ENCODE measurements at regions not wholly inside any gene's neighbourhood (a gene's known extent, or its start where the extent isn't known, plus 50 kb on each side); places are given as distances from the start of the nearest gene placed in this dataset.

- Histone ChIP-seq H3K27ac (no peak overlapping the region), H3K27me3 (peaks cover 23% of the 10 kb centered on the region), H3K9me3 (peaks cover 0 to 18% (median 0%) of the 10 kb centered on the region in 3 donors), H3K4me3 (no peak overlapping the region), H3K36me3 (no peaks in the 10 kb centered on the region), H3K4me1 (no peaks in the 10 kb centered on the region)
- 50 to 62% methylated on average over 5 to 13 of the region's 28 CpGs for WGBS, 2 donors (ENCODE audit: low coverage in 1 of 2)
- ATAC-seq = no peak
- no peak for TF ChIP-seq POLR2AphosphoS5 (IDR thresholded peaks at IDR 0.05)
Observed at GRCh38 chr11:44443836-44444769, 121.4 kb upstream of the CD82 start.

GRCh38 chr11:44444770-44445321 lies 120.6 kb upstream of the CD82 start:
- peaks cover 23% of the 10 kb centered on the region for H3K27me3 ChIP-seq
- no peak overlapping the region for H3K4me3 ChIP-seq
- no peak overlapping the region for H3K27ac ChIP-seq
- TF ChIP-seq CTCF (IDR thresholded peaks at IDR 0.05) (no peak), POLR2A (IDR thresholded peaks at IDR 0.05) (no peak), POLR2AphosphoS5 (IDR thresholded peaks at IDR 0.05) (no peak), EP300 (IDR thresholded peaks at IDR 0.05) (no peak)
- ATAC-seq = no peak
- 47 to 67% methylated on average over 3 of the region's 3 CpGs for WGBS, 2 donors (ENCODE audit: low coverage in 1 of 2)
- peaks cover 0 to 18% (median 0%) of the 10 kb centered on the region in 3 donors for H3K9me3 ChIP-seq
- no peaks in the 10 kb centered on the region for H3K4me1 ChIP-seq
- no peaks in the 10 kb centered on the region for H3K36me3 ChIP-seq

GRCh38 chr11:44445500-44446365 lies 119.7 kb upstream of the CD82 start:
- WGBS, 2 donors (ENCODE audit: low coverage in 1 of 2) = 53 to 70% methylated on average over 3 to 9 of the region's 9 CpGs
- H3K9me3 ChIP-seq = peaks cover 0 to 16% (median 0%) of the 10 kb centered on the region in 3 donors
- no peak for ATAC-seq
- no peaks in the 10 kb centered on the region for H3K36me3 ChIP-seq
- TF ChIP-seq POLR2AphosphoS5 (IDR thresholded peaks at IDR 0.05) = no peak
- no peak for TF ChIP-seq CTCF (IDR thresholded peaks at IDR 0.05)
- TF ChIP-seq EP300 (IDR thresholded peaks at IDR 0.05) = no peak
- no peak for TF ChIP-seq POLR2A (IDR thresholded peaks at IDR 0.05)
- no peak overlapping the region for H3K4me3 ChIP-seq
- no peak overlapping the region for H3K27ac ChIP-seq
- H3K4me1 ChIP-seq = no peaks in the 10 kb centered on the region
- peaks cover 23% of the 10 kb centered on the region for H3K27me3 ChIP-seq

DNA sequence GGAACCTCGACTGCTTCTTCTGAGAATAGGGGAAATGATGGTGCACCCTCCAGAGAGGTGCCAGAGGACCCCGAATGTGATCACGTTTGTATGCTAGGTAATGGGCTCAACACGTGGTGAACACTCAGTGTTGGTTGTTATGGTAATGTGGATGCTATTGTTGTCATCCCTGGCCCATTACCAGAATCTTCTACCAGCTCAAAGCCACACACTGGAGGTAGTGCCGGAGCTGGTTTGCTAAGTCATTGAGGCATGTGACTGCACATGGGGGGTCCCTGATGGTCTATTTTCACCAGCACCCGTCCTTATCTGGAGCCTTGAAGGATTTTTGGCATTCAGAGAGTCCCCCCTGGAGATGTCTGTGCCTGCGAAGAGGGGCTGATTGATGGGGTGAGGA lies 119.1 kb upstream of the CD82 start:
- H3K27me3 ChIP-seq = peaks cover 23% of the 10 kb centered on the region
- H3K36me3 ChIP-seq = no peaks in the 10 kb centered on the region
- 60% methylated on average over 2 of the region's 7 CpGs; no CpG with 5 or more reads in 1 of the 2 donors for WGBS, 2 donors (ENCODE audit: low coverage in 1 of 2)
- TF ChIP-seq POLR2A (IDR thresholded peaks at IDR 0.05) = no peak
- TF ChIP-seq CTCF (IDR thresholded peaks at IDR 0.05) = no peak
- no peak for TF ChIP-seq POLR2AphosphoS5 (IDR thresholded peaks at IDR 0.05)
- no peak for TF ChIP-seq EP300 (IDR thresholded peaks at IDR 0.05)
- no peak for ATAC-seq
- H3K4me3 ChIP-seq = no peak overlapping the region
- no peaks in the 10 kb centered on the region for H3K4me1 ChIP-seq
- H3K27ac ChIP-seq = no peak overlapping the region
- H3K9me3 ChIP-seq = peaks cover 0 to 10% (median 0%) of the 10 kb centered on the region in 3 donors

Measured in gastroesophageal sphincter (tissue), 4 donors.